Left lung (tissue), 4 donors: ENCODE measurements at regions not wholly inside any gene's neighbourhood (a gene's known extent, or its start where the extent isn't known, plus 50 kb on each side); places are given as distances from the start of the nearest gene placed in this dataset.

Experiments
- ATAC-seq: fragments of 200-7000 bp; cut with Tn5 transposase; one replicate; pipeline ENCODE4 v1.9.1; 2020; ENCODE audit warnings: moderate library complexity
- DNase-seq, 4 donors: peaks; one replicate each; pipeline ENCODE4 v3.0.0-alpha.2; 2013 to 2020
- H3K27ac ChIP-seq, 2 donors: fragments of 200-600 bp; sonication (generic) in 1 of 2; one replicate each; pipeline versions ENCODE4 v1.5.0 to v1.8.0; 2020 to 2021
- H3K27me3 ChIP-seq, 2 donors: fragments of 200-600 bp; sonication (generic) in 1 of 2; one replicate each; pipeline versions ENCODE4 v1.5.0 to v1.8.0; 2020 to 2021
- H3K36me3 ChIP-seq, 2 donors: fragments of 200-600 bp; sonication (generic) in 1 of 2; one replicate each; pipeline versions ENCODE4 v1.5.0 to v1.8.0; 2020 to 2021
- H3K4me1 ChIP-seq, 2 donors: fragments of 200-600 bp; one replicate each; pipeline ENCODE4 v1.8.0; 2021
- H3K4me3 ChIP-seq, 2 donors: fragments of 200-600 bp; sonication (generic) in 1 of 2; one replicate each; pipeline versions ENCODE4 v1.5.0 to v1.8.0; 2020 to 2021; ENCODE audit warnings: mild to moderate bottlenecking in 1 of 2
- H3K9me3 ChIP-seq, 2 donors: fragments of 200-600 bp; sonication (generic) in 1 of 2; one replicate each; pipeline versions ENCODE4 v1.5.0 to v1.8.0; 2020 to 2021
- CTCF ChIP-seq, 2 donors: fragments of 200-600 bp; sonication (generic) in 1 of 2; IDR thresholded peaks; one replicate each; pipeline versions ENCODE4 v1.5.0 to v1.8.0; 2021; ENCODE audit warnings: antibody characterized with exemption in 2 of 2
- intact Hi-C, 2 donors: fragments of 100-400 bp; cut with DNase I; formaldehyde crosslinking; loops; one replicate each; pipeline versions ENCODE4 v1.11.2 to v1.14.2; 2022
- donor health status: DM: no; HTN: yes; CAD: no.
- donor health status: DM: no; HTN: no; CAD: no.

- intact Hi-C loops = loop anchor here in 1 of 2 donors (10.0 kb wide), 1 partner anchor 502 kb away; the partner anchor contains the start of gene SFMBT2
- H3K9me3 ChIP-seq = no peaks in the 10 kb centered on the region
- no peak for TF ChIP-seq CTCF (IDR thresholded peaks at IDR 0.05)
- H3K4me3 ChIP-seq = no peak overlapping the region
- ATAC-seq (peak; percentile 29), DNase-seq (peak in 2 of 4 donors; percentile 46 to 74)
- H3K27me3 ChIP-seq = no peaks in the 10 kb centered on the region
- H3K27ac ChIP-seq = no peak overlapping the region
- H3K4me1 ChIP-seq = peaks cover 0 to 5% of the 10 kb centered on the region in 2 donors
- H3K36me3 ChIP-seq = no peaks in the 10 kb centered on the region
Observed at GRCh38 chr10:6912424-6912823, 332.3 kb upstream of the PRKCQ start.

GRCh38 chr10:6912021-6912420 is 331.9 kb upstream of the PRKCQ start:
- Histone ChIP-seq H3K27me3 (no peaks in the 10 kb centered on the region), H3K36me3 (no peaks in the 10 kb centered on the region), H3K4me1 (peaks cover 0 to under 1% of the 10 kb centered on the region in 2 donors), H3K9me3 (no peaks in the 10 kb centered on the region), H3K27ac (no peak overlapping the region), H3K4me3 (no peak overlapping the region)
- intact Hi-C loops = loop anchor here in 1 of 2 donors (10.0 kb wide), 1 partner anchor 503 kb away; the partner anchor contains the start of gene SFMBT2
- TF ChIP-seq CTCF (IDR thresholded peaks at IDR 0.05) = no peak
- ATAC-seq (no peak), DNase-seq (no peak)

- Histone ChIP-seq H3K4me3 (no peak overlapping the region), H3K27ac (no peak overlapping the region), H3K36me3 (no peaks in the 10 kb centered on the region), H3K9me3 (no peaks in the 10 kb centered on the region), H3K4me1 (no peaks in the 10 kb centered on the region), H3K27me3 (no peaks in the 10 kb centered on the region)
- intact Hi-C loops = loop anchor here in 1 of 2 donors (10.0 kb wide), 1 partner anchor 505 kb away; the partner anchor contains the start of gene SFMBT2
- DNase-seq (no peak), ATAC-seq (no peak)
- no peak for TF ChIP-seq CTCF (IDR thresholded peaks at IDR 0.05)
Observed at GRCh38 chr10:6909905-6910560, 330.0 kb upstream of the PRKCQ start.

GRCh38 chr10:6907877-6908530 is 327.9 kb upstream of the PRKCQ start:
- H3K27ac ChIP-seq = no peak overlapping the region
- H3K36me3 ChIP-seq = no peaks in the 10 kb centered on the region
- no peak for TF ChIP-seq CTCF (IDR thresholded peaks at IDR 0.05)
- intact Hi-C loops = no loop called here
- no peak overlapping the region for H3K4me3 ChIP-seq
- no peaks in the 10 kb centered on the region for H3K9me3 ChIP-seq
- no peaks in the 10 kb centered on the region for H3K4me1 ChIP-seq
- DNase-seq (no peak), ATAC-seq (no peak)
- no peaks in the 10 kb centered on the region for H3K27me3 ChIP-seq

GRCh38 chr10:6894405-6894804 is 314.3 kb upstream of the PRKCQ start:
- TF ChIP-seq CTCF (IDR thresholded peaks at IDR 0.05) = no peak
- Histone ChIP-seq H3K27me3 (no peaks in the 10 kb centered on the region), H3K27ac (no peak overlapping the region), H3K4me1 (no peaks in the 10 kb centered on the region), H3K4me3 (no peak overlapping the region), H3K9me3 (no peaks in the 10 kb centered on the region), H3K36me3 (no peaks in the 10 kb centered on the region)
- DNase-seq (no peak), ATAC-seq (no peak)
- intact Hi-C loops = no loop called here
